ENCODE measurements at regions not wholly inside any gene's neighbourhood (a gene's known extent, or its start where the extent isn't known, plus 50 kb on each side); places are given as distances from the start of the nearest gene placed in this dataset.

DNA sequence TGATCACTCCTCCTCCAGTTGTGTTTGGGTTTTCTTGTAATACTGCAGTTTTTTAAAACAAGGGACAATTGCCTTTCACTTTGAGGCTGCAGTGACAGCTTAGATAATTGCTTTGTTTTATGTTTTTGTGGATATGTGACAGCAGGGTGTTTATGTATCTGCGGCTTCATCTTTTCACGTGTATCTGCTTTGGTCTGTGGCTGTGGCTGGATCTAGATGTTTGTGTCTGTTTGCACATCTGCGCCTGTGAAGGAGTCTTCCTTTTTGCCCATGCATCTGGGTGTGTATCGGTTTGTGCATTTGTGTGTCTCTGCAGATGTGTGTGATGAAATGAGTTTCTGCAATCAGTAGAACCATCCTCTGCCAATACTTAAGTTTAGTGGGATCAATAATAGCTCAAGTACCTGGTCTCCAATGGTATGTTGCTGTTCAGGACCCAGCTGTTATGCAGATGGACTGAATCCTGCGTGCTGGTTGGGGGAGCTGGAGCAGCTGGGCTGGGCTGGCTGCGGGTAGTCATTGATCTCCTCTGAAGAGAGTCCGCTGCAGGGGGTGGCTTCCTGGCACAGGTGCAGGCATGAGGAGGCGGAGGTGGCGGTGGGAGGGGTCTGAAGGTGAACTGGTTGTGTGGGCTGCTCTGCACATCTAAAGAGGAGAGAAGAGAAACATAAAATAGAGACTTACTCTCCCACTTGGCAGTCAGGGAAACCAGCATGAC lies 390.3 kb downstream of the SH2D1A start:
- Histone ChIP-seq H3K36me3 (ENCODE audit: control insufficient read depth in 2 of 3, insufficient read depth in 3 of 3, low read length in 3 of 3) (no peaks in the 10 kb centered on the region), H3K4me3 (ENCODE audit: low read length in 3 of 3) (no peak overlapping the region), H3K27me3 (ENCODE audit: control insufficient read depth, insufficient read depth, low read length) (no peaks in the 10 kb centered on the region), H3K9ac (ENCODE audit: low read length in 3 of 3) (no peak overlapping the region), H3K4me1 (ENCODE audit: control insufficient read depth in 2 of 3, insufficient read depth in 2 of 3, low read depth in 1 of 3, low read length in 3 of 3) (no peaks in the 10 kb centered on the region), H3K27ac (ENCODE audit: low read depth in 2 of 2, low read length in 2 of 2) (no peak overlapping the region), H3K9me3 (ENCODE audit: control insufficient read depth in 2 of 3, insufficient read depth in 1 of 3, low read length in 3 of 3) (no peaks in the 10 kb centered on the region)
- no peak for FAIRE-seq
- peak; percentile 2 to 53 (median 18) for DNase-seq
- intact Hi-C loops (cut with DNase I), result no loop called here
- no peak for TF ChIP-seq CTCF (IDR thresholded peaks at IDR 0.05; ENCODE audit: borderline replicate concordance, extremely low read depth, insufficient read depth)

GRCh38 chrX:124737771-124738170 lies 391.4 kb downstream of the SH2D1A start:
- Histone ChIP-seq H3K9me3 (ENCODE audit: control insufficient read depth in 2 of 3, insufficient read depth in 1 of 3, low read length in 3 of 3) (no peaks in the 10 kb centered on the region), H3K4me3 (ENCODE audit: low read length in 3 of 3) (no peak overlapping the region), H3K36me3 (ENCODE audit: control insufficient read depth in 2 of 3, insufficient read depth in 3 of 3, low read length in 3 of 3) (no peaks in the 10 kb centered on the region), H3K9ac (ENCODE audit: low read length in 3 of 3) (no peak overlapping the region), H3K27ac (ENCODE audit: low read depth in 2 of 2, low read length in 2 of 2) (no peak overlapping the region), H3K27me3 (ENCODE audit: control insufficient read depth, insufficient read depth, low read length) (no peaks in the 10 kb centered on the region), H3K4me1 (ENCODE audit: control insufficient read depth in 2 of 3, insufficient read depth in 2 of 3, low read depth in 1 of 3, low read length in 3 of 3) (no peaks in the 10 kb centered on the region)
- no peak for TF ChIP-seq CTCF (IDR thresholded peaks at IDR 0.05; ENCODE audit: borderline replicate concordance, extremely low read depth, insufficient read depth)
- intact Hi-C loops (cut with DNase I), result no loop called here
- DNase-seq (no peak), FAIRE-seq (no peak)

DNA sequence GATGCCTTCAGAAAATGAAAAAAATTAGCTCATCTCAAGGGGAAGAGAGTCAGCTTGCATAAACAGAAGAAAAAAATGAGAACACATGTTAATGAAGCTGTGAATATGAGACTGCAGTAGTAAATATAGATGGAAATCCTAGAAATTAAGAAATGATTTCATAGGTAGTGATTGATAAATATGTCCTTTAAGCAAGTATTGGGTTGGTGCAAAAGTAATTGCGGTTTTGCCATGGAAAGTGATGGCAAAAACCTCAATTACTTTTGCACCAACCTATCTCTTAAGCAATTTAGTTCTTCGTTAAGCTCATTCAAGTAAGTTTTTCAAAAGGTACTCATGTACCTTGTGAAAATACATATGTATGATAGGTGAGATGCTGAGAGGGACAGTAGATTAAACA lies 400.9 kb downstream of the SH2D1A start:
- H3K9ac ChIP-seq (ENCODE audit: low read length in 3 of 3), result no peak overlapping the region
- H3K4me1 ChIP-seq (ENCODE audit: control insufficient read depth in 2 of 3, insufficient read depth in 2 of 3, low read depth in 1 of 3, low read length in 3 of 3), result no peaks in the 10 kb centered on the region
- no peaks in the 10 kb centered on the region for H3K27me3 ChIP-seq (ENCODE audit: control insufficient read depth, insufficient read depth, low read length)
- no peak overlapping the region for H3K27ac ChIP-seq (ENCODE audit: low read depth in 2 of 2, low read length in 2 of 2)
- H3K4me3 ChIP-seq (ENCODE audit: low read length in 3 of 3), result no peak overlapping the region
- intact Hi-C loops (cut with DNase I), result no loop called here
- no peaks in the 10 kb centered on the region for H3K9me3 ChIP-seq (ENCODE audit: control insufficient read depth in 2 of 3, insufficient read depth in 1 of 3, low read length in 3 of 3)
- no peak for FAIRE-seq
- TF ChIP-seq CTCF (IDR thresholded peaks at IDR 0.05; ENCODE audit: borderline replicate concordance, extremely low read depth, insufficient read depth), result no peak
- H3K36me3 ChIP-seq (ENCODE audit: control insufficient read depth in 2 of 3, insufficient read depth in 3 of 3, low read length in 3 of 3), result no peaks in the 10 kb centered on the region
- no peak for DNase-seq

- no peak overlapping the region for H3K27ac ChIP-seq (ENCODE audit: low read depth in 2 of 2, low read length in 2 of 2)
- FAIRE-seq (peak; percentile 35), DNase-seq (no peak)
- no peak for TF ChIP-seq CTCF (IDR thresholded peaks at IDR 0.05; ENCODE audit: borderline replicate concordance, extremely low read depth, insufficient read depth)
- no peaks in the 10 kb centered on the region for H3K27me3 ChIP-seq (ENCODE audit: control insufficient read depth, insufficient read depth, low read length)
- no peaks in the 10 kb centered on the region for H3K4me1 ChIP-seq (ENCODE audit: control insufficient read depth in 2 of 3, insufficient read depth in 2 of 3, low read depth in 1 of 3, low read length in 3 of 3)
- H3K9me3 ChIP-seq (ENCODE audit: control insufficient read depth in 2 of 3, insufficient read depth in 1 of 3, low read length in 3 of 3), result no peaks in the 10 kb centered on the region
- intact Hi-C loops (cut with DNase I), result no loop called here
- H3K9ac ChIP-seq (ENCODE audit: low read length in 3 of 3), result no peak overlapping the region
- H3K4me3 ChIP-seq (ENCODE audit: low read length in 3 of 3), result no peak overlapping the region
- no peaks in the 10 kb centered on the region for H3K36me3 ChIP-seq (ENCODE audit: control insufficient read depth in 2 of 3, insufficient read depth in 3 of 3, low read length in 3 of 3)
Measured at GRCh38 chrX:124764354-124764753, 418.0 kb downstream of the SH2D1A start.

Measured in kidney (tissue), 13 donors.